Suprapubic skin (tissue), 4 donors: ENCODE measurements at regions not wholly inside any gene's neighbourhood (a gene's known extent, or its start where the extent isn't known, plus 50 kb on each side); places are given as distances from the start of the nearest gene placed in this dataset.

Experiments
- DNase-seq, 2 donors: peaks; one replicate each; pipeline ENCODE4 v3.0.0-alpha.2; 2019; ENCODE audit warnings: low spot score in 2 of 2
- H3K27ac ChIP-seq: fragments of 200-600 bp; sonication (generic); one replicate; pipeline ENCODE4 v1.5.1; 2019
- H3K27me3 ChIP-seq: fragments of 200-600 bp; sonication (generic); one replicate; pipeline ENCODE4 v1.5.1; 2019
- H3K36me3 ChIP-seq: fragments of 200-600 bp; sonication (generic); one replicate; pipeline ENCODE4 v1.5.1; 2019
- H3K4me1 ChIP-seq: fragments of 200-600 bp; sonication (generic); one replicate; pipeline ENCODE4 v1.5.1; 2019
- H3K4me3 ChIP-seq: fragments of 200-600 bp; sonication (generic); one replicate; pipeline ENCODE4 v1.5.1; 2019; ENCODE audit warnings: mild to moderate bottlenecking
- H3K9me3 ChIP-seq: fragments of 200-600 bp; sonication (generic); one replicate; pipeline ENCODE4 v1.5.1; 2019
- CTCF ChIP-seq, 2 donors: fragments of 200-600 bp in 1 of 2; fragments of 450-650 bp in 1 of 2; sonication (generic) in 1 of 2; IDR thresholded peaks; one replicate each; pipeline ENCODE4 v1.5.1; 2016 to 2019; ENCODE audit warnings: antibody characterized with exemption in 2 of 2, mild to moderate bottlenecking in 1 of 2, moderate library complexity in 1 of 2
- EP300 ChIP-seq: sonication (generic); formaldehyde crosslinking; IDR thresholded peaks from one replicate; pipeline ENCODE4 v1.6.1; 2017; ENCODE audit warnings: antibody characterized with exemption
- POLR2A ChIP-seq, 2 donors: fragments of 450-650 bp; IDR thresholded peaks; one replicate each; pipeline ENCODE4 v1.6.1; 2017; ENCODE audit warnings: antibody characterized with exemption in 2 of 2, mild to moderate bottlenecking in 2 of 2, moderate library complexity in 2 of 2
- POLR2AphosphoS5 ChIP-seq, 3 donors: sonication (generic); formaldehyde crosslinking; IDR thresholded peaks; one replicate each; pipeline ENCODE4 v1.6.1; 2017; ENCODE audit warnings: antibody characterized with exemption in 3 of 3
- WGBS: methylation state at CpG from one replicate; pipeline ENCODE4 v1.1.5; 2018; 5-methylcytosine and 5-hydroxymethylcytosine counted together

- 94% methylated on average over 1 of the region's 1 CpG for WGBS
- H3K27ac ChIP-seq: no peak overlapping the region
- no peaks in the 10 kb centered on the region for H3K36me3 ChIP-seq
- DNase-seq: no peak
- H3K9me3 ChIP-seq: peaks cover 20% of the 10 kb centered on the region
- TF ChIP-seq POLR2AphosphoS5 (IDR thresholded peaks at IDR 0.05) (no peak), EP300 (no peak), CTCF (IDR thresholded peaks at IDR 0.05) (no peak), POLR2A (IDR thresholded peaks at IDR 0.05) (no peak)
- H3K27me3 ChIP-seq: no peaks in the 10 kb centered on the region
- H3K4me3 ChIP-seq: no peak overlapping the region
- H3K4me1 ChIP-seq: no peaks in the 10 kb centered on the region
Measured at GRCh38 chr4:19151684-19152083, 1100.0 kb upstream of the SLIT2 start.

GRCh38 chr4:19146038-19146437, 1105.7 kb upstream of the SLIT2 start:
- Histone ChIP-seq H3K27me3 (no peaks in the 10 kb centered on the region), H3K4me3 (no peak overlapping the region), H3K27ac (no peak overlapping the region), H3K4me1 (no peaks in the 10 kb centered on the region), H3K36me3 (no peaks in the 10 kb centered on the region), H3K9me3 (no peaks in the 10 kb centered on the region)
- DNase-seq: no peak
- 81% methylated on average over 3 of the region's 3 CpGs for WGBS
- TF ChIP-seq EP300 (no peak), POLR2AphosphoS5 (IDR thresholded peaks at IDR 0.05) (no peak), POLR2A (IDR thresholded peaks at IDR 0.05) (no peak), CTCF (IDR thresholded peaks at IDR 0.05) (no peak)

- 82% methylated on average over 1 of the region's 1 CpG for WGBS
- Histone ChIP-seq H3K27me3 (no peaks in the 10 kb centered on the region), H3K4me3 (no peak overlapping the region), H3K27ac (no peak overlapping the region), H3K36me3 (no peaks in the 10 kb centered on the region), H3K4me1 (no peaks in the 10 kb centered on the region), H3K9me3 (no peaks in the 10 kb centered on the region)
- no peak for TF ChIP-seq CTCF (IDR thresholded peaks at IDR 0.05)
- TF ChIP-seq POLR2A (IDR thresholded peaks at IDR 0.05): no peak
- no peak for TF ChIP-seq POLR2AphosphoS5 (IDR thresholded peaks at IDR 0.05)
- no peak for TF ChIP-seq EP300
- no peak for DNase-seq
Measured at GRCh38 chr4:19135895-19136633, 1114.5 kb upstream of the LCORL start.

GRCh38 chr4:19134685-19135084, 1113.1 kb upstream of the LCORL start:
- Histone ChIP-seq H3K9me3 (no peaks in the 10 kb centered on the region), H3K27me3 (no peaks in the 10 kb centered on the region), H3K36me3 (no peaks in the 10 kb centered on the region), H3K4me3 (no peak overlapping the region), H3K27ac (no peak overlapping the region), H3K4me1 (no peaks in the 10 kb centered on the region)
- TF ChIP-seq POLR2AphosphoS5 (IDR thresholded peaks at IDR 0.05) (no peak), POLR2A (IDR thresholded peaks at IDR 0.05) (no peak), EP300 (no peak), CTCF (IDR thresholded peaks at IDR 0.05) (no peak)
- WGBS: 64% methylated on average over 3 of the region's 3 CpGs
- no peak for DNase-seq

GRCh38 chr4:19133315-19133714, 1111.8 kb upstream of the LCORL start:
- H3K4me1 ChIP-seq: no peaks in the 10 kb centered on the region
- H3K36me3 ChIP-seq: no peaks in the 10 kb centered on the region
- no peak for DNase-seq
- TF ChIP-seq POLR2AphosphoS5 (IDR thresholded peaks at IDR 0.05): no peak
- no peak for TF ChIP-seq POLR2A (IDR thresholded peaks at IDR 0.05)
- TF ChIP-seq CTCF (IDR thresholded peaks at IDR 0.05): no peak
- no peak for TF ChIP-seq EP300
- 49% methylated on average over 1 of the region's 1 CpG for WGBS
- H3K9me3 ChIP-seq: no peaks in the 10 kb centered on the region
- H3K27ac ChIP-seq: no peak overlapping the region
- no peaks in the 10 kb centered on the region for H3K27me3 ChIP-seq
- no peak overlapping the region for H3K4me3 ChIP-seq
